Stimulated activated CD4-positive, alpha-beta T cell treated with anti-CD3 and anti-CD28 coated beads, TNF-alpha, amount 100 ng/mL, for 24 hours (primary cell): ENCODE measurements at regions not wholly inside any gene's neighbourhood (a gene's known extent, or its start where the extent isn't known, plus 50 kb on each side); places are given as distances from the start of the nearest gene placed in this dataset.

Experiments used
- DNase-seq, 3 experiments: peaks; one replicate each; pipeline ENCODE4 v3.0.0-alpha.2; 2020; ENCODE audit warnings: low read depth in 3 of 3

- no peak for DNase-seq
Measured at GRCh38 chr16:61323456-61323855, 712.8 kb downstream of the CDH8 start.

GRCh38 chr16:61320791-61321190, 715.4 kb downstream of the CDH8 start:
- DNase-seq = no peak

- no peak for DNase-seq
Measured at GRCh38 chr16:61313931-61314330, 722.3 kb downstream of the CDH8 start.

- DNase-seq = no peak
Measured at GRCh38 chr16:61309386-61309785, 726.9 kb downstream of the CDH8 start.

GRCh38 chr16:61306204-61306603, 730.0 kb downstream of the CDH8 start:
- no peak for DNase-seq

GRCh38 chr16:61296814-61297213, 739.4 kb downstream of the CDH8 start:
- no peak for DNase-seq

GRCh38 chr16:61296305-61296704, 739.9 kb downstream of the CDH8 start:
- no peak for DNase-seq

GRCh38 chr16:61295311-61295710, 740.9 kb downstream of the CDH8 start:
- DNase-seq = no peak

- DNase-seq = no peak
Measured at GRCh38 chr16:61289141-61289540, 747.1 kb downstream of the CDH8 start.

- no peak for DNase-seq
Measured at GRCh38 chr16:61277849-61278248, 758.4 kb downstream of the CDH8 start.

GRCh38 chr16:61274211-61274610, 762.0 kb downstream of the CDH8 start:
- no peak for DNase-seq

- no peak for DNase-seq
Measured at GRCh38 chr16:61270726-61271125, 765.5 kb downstream of the CDH8 start.

- no peak for DNase-seq
Measured at GRCh38 chr16:61263400-61263799, 772.8 kb downstream of the CDH8 start.

- no peak for DNase-seq
Measured at GRCh38 chr16:61261315-61261714, 774.9 kb downstream of the CDH8 start.

GRCh38 chr16:61246592-61246991, 789.6 kb downstream of the CDH8 start:
- no peak for DNase-seq

- DNase-seq = no peak
Measured at GRCh38 chr16:61243954-61244353, 792.3 kb downstream of the CDH8 start.

- DNase-seq = no peak
Measured at GRCh38 chr16:61237884-61238485, 798.3 kb downstream of the CDH8 start.

- no peak for DNase-seq
Measured at GRCh38 chr16:61233713-61234112, 802.5 kb downstream of the CDH8 start.

GRCh38 chr16:61228371-61228770, 807.9 kb downstream of the CDH8 start:
- DNase-seq = no peak

- DNase-seq = no peak
Measured at GRCh38 chr16:61215605-61216004, 820.6 kb downstream of the CDH8 start.

GRCh38 chr16:61214780-61215179, 821.5 kb downstream of the CDH8 start:
- no peak for DNase-seq

- DNase-seq = no peak
Measured at GRCh38 chr16:61210076-61210475, 826.2 kb downstream of the CDH8 start.

- no peak for DNase-seq
Measured at GRCh38 chr16:61195006-61195405, 841.2 kb downstream of the CDH8 start.

- no peak for DNase-seq
Measured at GRCh38 chr16:61194573-61194972, 841.7 kb downstream of the CDH8 start.
